Activated T-helper 2 cell treated with anti-CD3 and anti-CD28 coated beads, Interferon-gamma antibody, Interleukin-2, Interleukin-4, amounts not matched to agents 10 μg/mL and 5 μg/mL and 100 μg/mL, durations not matched to agents 14 hours and 24 hours and 36 hours (primary cell): ENCODE measurements at regions not wholly inside any gene's neighbourhood (a gene's known extent, or its start where the extent isn't known, plus 50 kb on each side); places are given as distances from the start of the nearest gene placed in this dataset.

Source experiments
- DNase-seq: peaks from one replicate; pipeline ENCODE4 v3.0.0; 2021; ENCODE audit warnings: low spot score
- H3K27ac Mint-ChIP-seq: one replicate; pipeline ENCODE4 v1.8.0; 2021; ENCODE audit warnings: mixed read lengths
- H3K27me3 Mint-ChIP-seq: one replicate; pipeline ENCODE4 v1.8.0; 2021; ENCODE audit warnings: low read depth, mixed read lengths
- H3K36me3 Mint-ChIP-seq: one replicate; pipeline ENCODE4 v1.8.0; 2021; ENCODE audit warnings: low read depth, mixed read lengths
- H3K4me1 Mint-ChIP-seq: one replicate; pipeline ENCODE4 v1.8.0; 2021; ENCODE audit warnings: low read depth, mixed read lengths
- H3K4me3 Mint-ChIP-seq: one replicate; pipeline ENCODE4 v1.8.0; 2021; ENCODE audit warnings: low read depth, mild to moderate bottlenecking, moderate library complexity, mixed read lengths
- H3K9me3 Mint-ChIP-seq: one replicate; pipeline ENCODE4 v1.8.0; 2021; ENCODE audit warnings: mixed read lengths
- intact Hi-C: fragments of 100-400 bp; cut with micrococcal nuclease; formaldehyde crosslinking; loops from one replicate; pipeline ENCODE4 v1.15.1; 2023

DNA sequence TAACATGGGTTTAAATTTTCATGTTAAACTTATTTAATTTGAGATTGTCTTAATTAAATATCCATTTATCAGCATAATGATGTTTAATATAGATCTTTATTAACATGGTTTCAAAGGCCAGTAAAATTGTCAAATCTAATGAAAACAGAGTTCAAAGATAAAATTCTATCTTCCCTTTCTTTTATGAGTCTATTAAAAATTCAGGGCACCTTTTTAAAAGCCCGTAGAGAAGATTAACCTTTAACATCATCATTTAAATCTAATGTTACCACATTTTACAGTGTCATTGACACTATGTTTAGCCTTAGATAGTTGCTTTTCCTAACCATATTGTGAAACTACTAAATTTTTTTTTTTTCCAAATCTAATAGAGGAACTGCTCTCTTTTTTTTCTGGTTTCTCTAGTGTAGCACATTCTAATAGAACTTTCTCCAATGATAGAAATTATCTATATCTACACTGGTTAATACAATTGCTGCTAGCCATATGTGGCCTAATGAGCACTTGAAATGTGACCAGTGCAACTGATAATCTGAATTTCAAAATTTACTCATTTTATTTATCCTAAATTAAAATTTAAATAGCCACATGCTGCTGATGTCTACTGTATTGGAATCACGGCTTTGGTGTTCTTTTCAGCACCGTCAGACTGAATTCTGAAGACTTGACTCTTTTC lies 410.9 kb downstream of the UTRN start:
- Mint-ChIP-seq H3K4me1 (no peaks in the 10 kb centered on the region), H3K27ac (no peak overlapping the region), H3K4me3 (no peak overlapping the region), H3K36me3 (peaks cover 19% of the 10 kb centered on the region), H3K27me3 (no peaks in the 10 kb centered on the region), H3K9me3 (peaks cover 15% of the 10 kb centered on the region)
- no peak for DNase-seq
- intact Hi-C loops: no loop called here

DNA sequence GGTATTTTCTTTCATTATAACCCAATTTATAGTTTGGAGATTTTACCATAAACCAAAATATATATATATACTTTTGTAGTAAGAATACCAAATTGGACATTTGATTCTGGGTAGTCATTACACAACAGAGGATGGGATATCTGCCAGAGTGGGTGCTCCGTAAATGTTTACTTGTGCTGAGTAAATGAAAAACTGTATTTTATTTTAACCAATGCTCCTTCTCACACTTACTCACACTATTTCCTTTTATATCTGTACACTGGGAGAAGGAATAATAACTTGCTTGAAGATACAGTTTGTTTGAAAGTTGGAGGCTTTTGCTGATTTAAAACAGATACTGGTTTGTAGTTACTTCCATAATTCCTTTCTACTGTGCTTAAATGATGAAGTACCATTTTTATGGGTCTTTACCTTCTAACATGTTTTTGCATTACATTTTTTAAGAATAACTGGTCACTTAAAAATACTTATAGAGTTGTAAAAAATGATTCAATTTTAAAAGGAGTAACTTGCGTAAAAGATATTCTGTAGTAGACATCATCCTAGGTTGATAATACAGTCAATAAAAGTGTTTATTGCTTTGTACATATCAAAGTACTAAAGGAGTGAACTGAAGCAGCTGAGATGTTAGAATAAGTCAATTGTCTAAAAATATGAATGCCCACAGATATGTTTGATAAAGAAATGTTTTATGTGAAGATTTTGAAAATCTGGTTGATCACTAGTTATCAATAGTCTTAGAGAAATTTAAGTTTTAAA lies 411.7 kb downstream of the UTRN start:
- intact Hi-C loops: no loop called here
- no peak overlapping the region for H3K27ac Mint-ChIP-seq
- no peaks in the 10 kb centered on the region for H3K4me1 Mint-ChIP-seq
- peaks cover 13% of the 10 kb centered on the region for H3K36me3 Mint-ChIP-seq
- H3K27me3 Mint-ChIP-seq: no peaks in the 10 kb centered on the region
- DNase-seq: no peak
- H3K9me3 Mint-ChIP-seq: peaks cover 11% of the 10 kb centered on the region
- H3K4me3 Mint-ChIP-seq: no peak overlapping the region

DNA sequence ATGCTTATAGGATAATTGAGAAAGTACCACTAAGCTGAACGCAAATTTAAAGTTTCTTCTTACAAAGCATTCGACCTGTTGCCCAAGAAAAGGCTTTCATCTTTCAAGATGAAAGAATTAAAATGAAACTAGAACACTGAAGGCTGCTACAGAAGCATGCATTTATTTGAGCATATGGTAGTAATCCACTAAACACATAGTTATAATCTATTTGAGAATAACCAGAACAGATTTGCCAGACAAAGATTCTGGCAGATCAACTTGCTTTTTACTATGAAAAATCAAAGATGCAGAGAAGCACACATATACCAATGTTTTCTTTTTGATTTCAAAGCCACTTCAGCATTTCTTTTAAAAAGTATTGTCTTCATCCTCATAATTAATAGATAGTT lies 412.2 kb downstream of the UTRN start:
- intact Hi-C loops: no loop called here
- peaks cover 6% of the 10 kb centered on the region for H3K9me3 Mint-ChIP-seq
- H3K27me3 Mint-ChIP-seq: no peaks in the 10 kb centered on the region
- H3K4me3 Mint-ChIP-seq: no peak overlapping the region
- H3K4me1 Mint-ChIP-seq: no peaks in the 10 kb centered on the region
- DNase-seq: no peak
- H3K36me3 Mint-ChIP-seq: peaks cover 9% of the 10 kb centered on the region
- no peak overlapping the region for H3K27ac Mint-ChIP-seq

DNA sequence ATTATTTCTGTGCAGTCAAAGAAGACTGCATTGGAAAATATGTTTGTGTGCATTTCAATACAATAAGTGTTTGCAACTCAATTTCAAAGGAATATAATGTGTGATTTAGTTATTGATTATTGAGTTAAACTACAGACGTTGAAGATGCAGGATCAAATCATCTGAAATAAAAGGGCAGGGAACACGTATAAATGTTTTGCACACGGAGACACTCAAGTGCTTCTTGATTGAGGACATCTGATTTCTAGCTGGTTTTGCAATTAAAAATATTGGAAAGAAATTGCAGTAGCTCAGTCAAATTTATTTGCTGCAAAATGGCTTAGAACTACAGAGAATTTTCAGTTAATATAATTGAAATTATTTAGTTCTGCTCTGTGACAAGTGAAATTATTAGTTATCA lies 412.7 kb downstream of the UTRN start:
- no peak overlapping the region for H3K27ac Mint-ChIP-seq
- no peaks in the 10 kb centered on the region for H3K27me3 Mint-ChIP-seq
- no peak for DNase-seq
- H3K36me3 Mint-ChIP-seq: peaks cover 4% of the 10 kb centered on the region
- H3K4me1 Mint-ChIP-seq: no peaks in the 10 kb centered on the region
- no peak overlapping the region for H3K4me3 Mint-ChIP-seq
- intact Hi-C loops: no loop called here
- peaks cover 1% of the 10 kb centered on the region for H3K9me3 Mint-ChIP-seq

DNA sequence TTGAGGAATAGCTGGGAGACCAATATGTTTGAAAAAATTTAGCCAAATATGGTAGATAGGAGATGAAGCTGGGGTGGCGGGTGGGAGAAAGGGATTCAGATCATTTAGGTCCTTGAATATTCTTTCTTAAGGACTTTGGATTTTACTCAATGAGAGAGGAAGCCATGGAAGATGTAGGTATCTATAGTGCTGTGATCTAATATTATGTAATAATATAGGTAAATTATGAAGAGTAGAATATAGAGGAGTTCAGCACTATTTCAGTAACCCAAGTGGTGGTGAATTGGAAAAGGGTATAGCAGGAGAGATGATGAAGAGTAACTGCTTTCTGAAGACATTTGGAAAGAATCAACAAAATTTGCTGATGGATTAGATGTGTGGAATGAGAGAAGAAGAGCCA lies 417.6 kb downstream of the UTRN start:
- Mint-ChIP-seq H3K4me3 (no peak overlapping the region), H3K9me3 (no peaks in the 10 kb centered on the region), H3K36me3 (peaks cover 12% of the 10 kb centered on the region), H3K4me1 (no peaks in the 10 kb centered on the region), H3K27ac (no peak overlapping the region), H3K27me3 (no peaks in the 10 kb centered on the region)
- DNase-seq: no peak
- intact Hi-C loops: no loop called here

DNA sequence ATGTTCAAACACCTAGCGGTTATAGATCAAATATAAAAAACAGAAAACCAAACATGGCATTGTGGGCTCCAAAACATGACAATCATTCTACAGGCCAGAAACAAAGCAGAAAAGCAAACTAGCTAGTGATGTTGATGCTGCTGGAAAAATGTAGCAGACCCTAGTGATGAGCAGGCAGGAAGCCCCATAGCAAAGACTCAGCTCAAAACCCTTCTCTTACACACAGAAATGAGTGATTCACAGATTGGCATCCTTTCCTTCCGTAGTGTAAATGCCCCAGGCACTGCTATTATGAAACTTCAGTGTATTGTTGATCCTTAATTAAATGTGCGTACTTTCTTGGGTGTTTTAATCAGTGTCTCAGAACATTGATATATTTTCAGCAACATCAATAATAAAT lies 425.1 kb downstream of the UTRN start:
- Mint-ChIP-seq H3K9me3 (no peaks in the 10 kb centered on the region), H3K27me3 (no peaks in the 10 kb centered on the region), H3K4me3 (no peak overlapping the region), H3K27ac (no peak overlapping the region), H3K4me1 (peaks cover 7% of the 10 kb centered on the region), H3K36me3 (peaks cover 12% of the 10 kb centered on the region)
- intact Hi-C loops: no loop called here
- DNase-seq: no peak

DNA sequence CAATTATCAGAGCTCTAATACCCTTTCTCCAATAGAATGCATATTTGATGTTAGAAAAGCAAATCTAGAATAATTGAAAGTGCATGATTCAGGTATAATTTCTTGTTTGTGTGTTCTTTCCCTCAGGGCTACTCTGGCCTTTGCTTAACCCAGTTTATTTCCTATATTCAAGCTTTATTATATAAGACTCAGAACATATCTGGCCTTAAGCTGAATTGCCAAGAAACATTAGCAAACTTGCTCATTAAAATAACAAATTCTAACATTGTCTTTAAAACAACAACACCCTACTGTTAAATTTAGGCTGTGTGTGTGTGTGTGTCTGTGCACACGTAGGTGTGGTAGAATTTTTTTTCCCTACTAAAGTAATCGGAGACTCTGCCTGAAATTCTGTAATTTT lies 426.5 kb downstream of the UTRN start:
- intact Hi-C loops: no loop called here
- H3K27ac Mint-ChIP-seq: no peak overlapping the region
- no peaks in the 10 kb centered on the region for H3K9me3 Mint-ChIP-seq
- H3K4me1 Mint-ChIP-seq: peaks cover 12% of the 10 kb centered on the region
- H3K4me3 Mint-ChIP-seq: no peak overlapping the region
- no peak for DNase-seq
- H3K27me3 Mint-ChIP-seq: no peaks in the 10 kb centered on the region
- H3K36me3 Mint-ChIP-seq: peaks cover 8% of the 10 kb centered on the region

DNA sequence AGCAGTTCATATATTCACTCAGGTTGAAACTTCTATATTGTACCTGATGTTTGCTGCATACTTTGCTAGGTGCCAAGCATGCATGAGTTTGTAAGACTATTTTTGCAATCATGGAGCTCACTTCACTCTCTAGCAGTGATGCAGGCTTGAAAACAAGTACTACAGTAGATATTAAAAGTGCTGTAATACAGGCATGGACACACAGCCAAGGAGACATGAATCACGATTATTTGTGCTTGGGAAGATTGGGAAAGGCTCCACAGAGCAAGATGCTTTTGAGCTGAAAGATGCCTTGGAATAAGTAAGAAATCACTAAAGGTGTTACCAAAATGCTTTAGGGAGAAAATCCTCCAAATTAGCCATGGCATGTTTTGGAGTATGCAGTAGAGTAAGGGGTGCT lies 427.4 kb downstream of the UTRN start:
- DNase-seq: no peak
- intact Hi-C loops: no loop called here
- Mint-ChIP-seq H3K36me3 (peaks cover 8% of the 10 kb centered on the region), H3K4me1 (peaks cover 12% of the 10 kb centered on the region), H3K27ac (no peak overlapping the region), H3K27me3 (no peaks in the 10 kb centered on the region), H3K4me3 (no peak overlapping the region), H3K9me3 (no peaks in the 10 kb centered on the region)

DNA sequence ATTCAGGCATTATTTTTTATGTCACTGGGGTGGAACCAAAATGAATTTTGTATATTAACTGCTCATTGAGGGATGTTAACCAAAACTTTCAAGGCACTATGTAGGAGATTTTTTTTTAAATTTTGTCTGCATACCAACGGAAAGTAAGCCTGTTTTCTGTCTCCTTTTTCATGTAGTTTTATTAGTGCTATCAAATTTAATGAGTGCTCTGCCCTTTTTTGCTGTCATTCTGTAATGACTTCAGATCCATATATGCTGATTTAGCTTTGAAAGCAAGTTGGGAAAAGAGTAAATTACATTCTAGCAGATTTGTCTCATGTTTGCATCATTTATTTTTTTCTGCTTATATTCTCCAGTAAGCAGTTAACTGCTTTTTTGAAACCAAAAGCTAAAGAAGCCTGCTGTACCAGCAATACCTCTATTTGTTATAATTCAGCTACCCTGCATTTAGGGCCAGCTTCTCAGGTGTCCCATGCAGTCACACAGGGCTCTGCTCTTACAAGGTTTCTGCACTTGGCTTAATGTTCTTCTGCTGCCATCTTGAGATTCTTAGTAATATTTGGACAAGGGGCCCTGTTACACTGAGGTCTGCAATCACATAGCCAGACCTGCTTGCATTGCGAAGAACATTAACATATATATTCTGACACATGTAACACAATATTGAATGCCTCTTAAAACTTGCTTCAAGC lies 429.0 kb downstream of the UTRN start:
- Mint-ChIP-seq H3K36me3 (peaks cover 9% of the 10 kb centered on the region), H3K4me1 (peaks cover 18% of the 10 kb centered on the region), H3K27me3 (no peaks in the 10 kb centered on the region), H3K9me3 (no peaks in the 10 kb centered on the region), H3K27ac (no peak overlapping the region), H3K4me3 (no peak overlapping the region)
- DNase-seq: no peak
- intact Hi-C loops: no loop called here

DNA sequence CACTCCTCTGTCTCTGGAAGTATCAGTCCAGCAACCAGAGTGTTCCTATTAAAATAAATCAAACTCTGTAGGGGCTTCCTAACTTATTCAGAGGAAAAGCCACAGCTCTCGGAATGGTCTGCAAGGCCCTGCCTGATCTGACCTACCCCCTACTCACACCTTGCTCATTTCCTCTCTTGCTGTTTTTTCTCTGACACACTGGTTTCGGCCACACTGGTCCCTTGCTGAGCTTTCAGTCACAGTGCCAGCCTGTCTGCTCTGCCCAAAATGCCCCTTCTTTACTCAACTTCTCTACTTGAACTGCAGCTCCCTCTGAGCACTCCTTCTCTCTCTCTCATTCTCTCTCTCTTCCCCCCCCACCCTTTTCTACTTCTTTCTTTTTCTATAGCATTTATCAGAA lies 430.2 kb downstream of the UTRN start:
- no peaks in the 10 kb centered on the region for H3K9me3 Mint-ChIP-seq
- peaks cover 16% of the 10 kb centered on the region for H3K36me3 Mint-ChIP-seq
- no peak for DNase-seq
- intact Hi-C loops: loop anchor here (1.0 kb wide), 1 partner anchor 43 kb away; no protein-coding TSS in a partner anchor
- peaks cover 25% of the 10 kb centered on the region for H3K4me1 Mint-ChIP-seq
- peak overlapping the region; percentile 64 for H3K27ac Mint-ChIP-seq
- no peaks in the 10 kb centered on the region for H3K27me3 Mint-ChIP-seq
- H3K4me3 Mint-ChIP-seq: no peak overlapping the region

DNA sequence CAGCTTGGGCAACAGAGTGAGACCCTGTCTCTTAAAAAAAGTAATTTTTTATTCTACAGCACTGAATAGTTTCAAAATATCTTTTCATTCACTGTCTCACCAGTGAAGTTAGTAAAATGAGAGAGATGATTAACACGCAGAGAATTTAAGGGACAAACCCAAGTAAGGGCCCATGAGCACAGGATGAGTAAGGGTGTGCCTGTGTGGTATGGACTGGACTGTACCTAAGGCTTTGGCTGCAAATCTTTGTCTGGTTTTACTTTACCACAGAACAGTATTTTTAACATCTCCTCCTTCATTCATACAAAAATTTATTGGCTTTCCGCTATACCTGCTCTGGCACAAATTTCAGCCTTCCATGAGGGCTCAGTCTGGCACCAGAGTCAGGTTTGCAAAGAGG lies 433.3 kb downstream of the UTRN start:
- Mint-ChIP-seq H3K36me3 (peaks cover 28% of the 10 kb centered on the region), H3K4me1 (peaks cover 40% of the 10 kb centered on the region), H3K9me3 (no peaks in the 10 kb centered on the region), H3K27ac (no peak overlapping the region), H3K4me3 (no peak overlapping the region), H3K27me3 (no peaks in the 10 kb centered on the region)
- DNase-seq: no peak
- intact Hi-C loops: no loop called here

DNA sequence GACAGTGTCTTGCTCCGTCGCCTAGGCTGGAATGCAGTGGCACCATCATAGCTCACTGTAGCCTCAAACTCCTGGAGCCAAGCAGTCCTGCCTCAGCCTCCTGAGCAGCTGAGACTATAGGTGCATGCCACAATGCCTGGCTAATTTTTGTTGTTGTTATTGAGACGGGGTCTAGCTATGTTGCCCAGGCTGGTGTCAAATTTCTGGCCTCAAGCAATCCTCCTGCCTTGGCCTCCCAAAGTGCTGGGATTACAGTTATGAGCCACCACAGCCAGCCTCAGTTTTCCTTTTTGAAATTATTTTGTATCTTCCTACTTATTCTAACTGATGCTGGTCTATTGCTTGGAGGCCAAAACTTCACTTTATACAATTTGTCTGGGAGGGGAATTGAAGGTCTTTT lies 436.1 kb downstream of the UTRN start:
- Mint-ChIP-seq H3K27ac (no peak overlapping the region), H3K4me1 (peaks cover 39% of the 10 kb centered on the region), H3K36me3 (peaks cover 37% of the 10 kb centered on the region), H3K9me3 (no peaks in the 10 kb centered on the region), H3K4me3 (no peak overlapping the region), H3K27me3 (no peaks in the 10 kb centered on the region)
- intact Hi-C loops: loop anchor here (10.0 kb wide), 1 partner anchor 294 kb away; no protein-coding TSS in a partner anchor
- DNase-seq: no peak

DNA sequence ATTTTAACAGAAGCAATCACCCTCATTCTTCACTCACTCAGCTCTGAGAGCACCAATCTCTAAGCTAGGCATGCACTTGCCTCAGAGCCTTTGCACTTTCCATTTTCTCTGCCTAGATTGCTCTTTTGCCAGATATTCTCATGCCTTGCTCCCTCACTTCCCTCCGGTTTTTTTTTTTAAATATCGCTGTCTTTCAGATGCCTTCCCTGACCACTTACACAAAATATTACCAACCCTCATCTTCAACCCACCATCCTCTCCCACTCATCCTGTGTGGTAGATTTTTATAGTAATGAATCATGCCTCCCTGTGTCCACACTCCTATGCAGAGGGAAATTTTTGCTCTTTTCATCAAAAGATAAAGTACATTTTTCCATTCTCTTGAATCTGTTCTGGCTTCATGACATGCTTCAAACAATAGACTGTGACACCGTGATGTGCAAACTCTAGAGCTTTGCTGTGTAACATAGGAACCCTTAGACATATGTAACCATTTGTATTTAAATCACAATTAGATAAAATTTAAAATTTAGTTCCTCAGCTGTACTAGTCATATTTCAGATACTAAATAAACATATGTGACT lies 437.1 kb downstream of the UTRN start:
- H3K4me3 Mint-ChIP-seq: no peak overlapping the region
- intact Hi-C loops: loop anchor here (2.0 to 10.0 kb wide), 3 partner anchors 119 to 293 kb away; no protein-coding TSS in a partner anchor

More for the DNA sequence above, 437.1 kb downstream of the UTRN start:
- Mint-ChIP-seq H3K9me3 (no peaks in the 10 kb centered on the region), H3K27ac (peak overlapping the region; percentile 60), H3K36me3 (peaks cover 37% of the 10 kb centered on the region), H3K27me3 (no peaks in the 10 kb centered on the region), H3K4me1 (peaks cover 44% of the 10 kb centered on the region)
- no peak for DNase-seq
